ENCODE measurements at regions not wholly inside any gene's neighbourhood (a gene's known extent, or its start where the extent isn't known, plus 50 kb on each side); places are given as distances from the start of the nearest gene placed in this dataset.

- Histone ChIP-seq H3K27me3 (ENCODE audit: control insufficient read depth in 4 of 4, insufficient read depth in 4 of 4, low read length in 3 of 4) (no peaks in the 10 kb centered on the region), H3K4me3 (ENCODE audit: low read depth in 1 of 3, low read length in 3 of 3) (no peak overlapping the region), H3K4me1 (ENCODE audit: control insufficient read depth in 4 of 4, insufficient read depth in 4 of 4, low read length in 3 of 4) (no peaks in the 10 kb centered on the region), H3K27ac (ENCODE audit: low read depth in 1 of 2, low read length in 2 of 2) (no peak overlapping the region), H3K9ac (ENCODE audit: low read depth in 1 of 2, low read length in 2 of 2) (no peak overlapping the region), H3K9me3 (ENCODE audit: control insufficient read depth in 4 of 4, low read length in 3 of 4) (no peaks in the 10 kb centered on the region), H3K36me3 (ENCODE audit: control insufficient read depth in 4 of 4, insufficient read depth in 3 of 4, low read depth in 1 of 4, low read length in 3 of 4) (no peaks in the 10 kb centered on the region)
- WGBS, result 39% methylated on average over 1 of the region's 1 CpG
- TF ChIP-seq FOXA2 (IDR thresholded peaks at IDR 0.05) (no peak), HNF4A (conservative IDR thresholded peaks at IDR 0.05) (no peak), REST (IDR thresholded peaks at IDR 0.05) (no peak), GABPA (IDR thresholded peaks at IDR 0.05 in 1 of 2, conservative IDR thresholded peaks at IDR 0.05 in 1 of 2) (no peak), RXRA (IDR thresholded peaks at IDR 0.05) (no peak), TAF1 (conservative IDR thresholded peaks at IDR 0.05) (no peak), FOXA1 (IDR thresholded peaks at IDR 0.05) (no peak), ATF3 (IDR thresholded peaks at IDR 0.05) (no peak), YY1 (IDR thresholded peaks at IDR 0.05) (no peak), EGR1 (IDR thresholded peaks at IDR 0.05; ENCODE audit: low read depth in 2 of 2) (no peak), JUND (IDR thresholded peaks at IDR 0.05) (no peak), RAD21 (IDR thresholded peaks at IDR 0.05) (no peak), ZBTB33 (IDR thresholded peaks at IDR 0.05) (no peak), MAX (IDR thresholded peaks at IDR 0.05) (no peak), NR2F2 (IDR thresholded peaks at IDR 0.05) (no peak), SP1 (IDR thresholded peaks at IDR 0.05) (no peak), CTCF (IDR thresholded peaks at IDR 0.05; ENCODE audit: low read depth, low read length, missing input control) (no peak), HNF4G (IDR thresholded peaks at IDR 0.05) (no peak)
- DNase-seq (ENCODE audit: low spot score), result no peak
Observed at GRCh38 chr18:38789141-38789540, 1223.5 kb upstream of the CELF4 start.

All from liver (tissue), 8 donors.